ENCODE measurements at regions not wholly inside any gene's neighbourhood (a gene's known extent, or its start where the extent isn't known, plus 50 kb on each side); places are given as distances from the start of the nearest gene placed in this dataset.

- H3K79me2 ChIP-seq (ENCODE audit: control insufficient read depth in 1 of 2, insufficient read depth in 2 of 2, low read length in 2 of 2): no peaks in the 10 kb centered on the region
- no peaks in the 10 kb centered on the region for H3K36me3 ChIP-seq (ENCODE audit: control insufficient read depth in 2 of 4, insufficient read depth in 4 of 4, low read length in 3 of 4)
- no peak overlapping the region for H3K9ac ChIP-seq (replicated peaks in 1 of 4; ENCODE audit: extremely low read depth in 1 of 4, low read depth in 3 of 4, low read length in 3 of 4)
- no peaks in the 10 kb centered on the region for H4K20me1 ChIP-seq (replicated peaks in 1 of 2; ENCODE audit: control insufficient read depth in 1 of 2, insufficient read depth in 2 of 2, low read length in 2 of 2)
- no peak overlapping the region for H3K4me2 ChIP-seq (ENCODE audit: insufficient read depth in 1 of 2, low read depth in 2 of 2, low read length in 2 of 2)
- FAIRE-seq (no peak), DNase-seq (ENCODE audit: low read depth in 1 of 2, low spot score in 2 of 2) (peak in 1 of 2 experiments; percentile 94)
- no peak overlapping the region for H4K8ac ChIP-seq (ENCODE audit: extremely low read depth, insufficient read depth, low read length)
- no peak overlapping the region for H3K18ac ChIP-seq (ENCODE audit: extremely low read depth, low read length)
- CTCF ChIA-PET (ENCODE audit: partially characterized antibody): interaction anchor here (0.6 to 2.6 kb wide), 49 partner anchors 10 to 430 kb away, joined by 3 to 21 read pairs (median 4); partner anchors contain the start of genes CRYBB2 and CRYBB3
- no peak overlapping the region for H2BK20ac ChIP-seq (ENCODE audit: low read length)
- no peak overlapping the region for H3K4me3 ChIP-seq (ENCODE audit: extremely low read depth in 1 of 4, insufficient read depth in 2 of 4, low read depth in 3 of 4, low read length in 4 of 4)
- H2BK15ac ChIP-seq (ENCODE audit: low read length): no peak overlapping the region
- no peak overlapping the region for H3K14ac ChIP-seq (ENCODE audit: insufficient read length)
- no peak overlapping the region for H3K23ac ChIP-seq (ENCODE audit: insufficient read length)
- H2AFZ ChIP-seq (ENCODE audit: low read length): no peak overlapping the region
- no peak overlapping the region for H3K56ac ChIP-seq (replicated peaks; ENCODE audit: insufficient read length, low read depth, low read length)
- H3K79me1 ChIP-seq (ENCODE audit: low read depth, low read length): no peaks in the 10 kb centered on the region
- no peak overlapping the region for H4K91ac ChIP-seq (replicated peaks; ENCODE audit: insufficient read length, low read length)
- H4K5ac ChIP-seq (ENCODE audit: insufficient read length, low read depth, low read length): no peak overlapping the region
- no peaks in the 10 kb centered on the region for H3K23me2 ChIP-seq (ENCODE audit: low read depth, low read length)
- no peak overlapping the region for H2BK12ac ChIP-seq (ENCODE audit: low read depth, low read length)
- no peak overlapping the region for H2BK5ac ChIP-seq (ENCODE audit: low read depth, low read length)
- POLR2A ChIA-PET (ENCODE audit: partially characterized antibody): interaction anchor here (0.8 to 1.3 kb wide), 2 partner anchors 32 to 97 kb away, joined by 3 read pairs; no protein-coding TSS in a partner anchor
- H3K4me1 ChIP-seq (replicated peaks in 1 of 4; ENCODE audit: control insufficient read depth in 3 of 4, insufficient read depth in 4 of 4, low read length in 3 of 4): no peaks in the 10 kb centered on the region
- H3K27me3 ChIP-seq (replicated peaks in 1 of 4; ENCODE audit: control insufficient read depth in 3 of 4, extremely low read depth in 1 of 4, insufficient read depth in 3 of 4, low read length in 3 of 4): no peaks in the 10 kb centered on the region
- H2AK5ac ChIP-seq (ENCODE audit: low read depth, low read length): no peak overlapping the region
- TF ChIP-seq SP2 (IDR thresholded peaks at IDR 0.05; ENCODE audit: low read length): no peak
- no peak for TF ChIP-seq SRF (IDR thresholded peaks at IDR 0.05; ENCODE audit: low read depth, low read length)
- TF ChIP-seq CREB1 (IDR thresholded peaks at IDR 0.05): no peak
- TF ChIP-seq MAX (IDR thresholded peaks at IDR 0.05): peak; percentile 68
- TF ChIP-seq CEBPB (IDR thresholded peaks at IDR 0.05; ENCODE audit: low read depth, low read length): peak; percentile 27; the same call in 1 of the 2 replicates
- TF ChIP-seq ASH2L (IDR thresholded peaks at IDR 0.05; ENCODE audit: low read length): no peak
- TF ChIP-seq CTCF (IDR thresholded peaks at IDR 0.05; ENCODE audit: control extremely low read depth in 1 of 3, insufficient read depth in 1 of 3, low read depth in 1 of 3, low read length in 3 of 3): peak; percentile 81 to 88 (median 82)
- no peak for TF ChIP-seq HDAC2 (IDR thresholded peaks at IDR 0.05; ENCODE audit: borderline replicate concordance in 1 of 2, low read depth in 2 of 2, low read length in 2 of 2)
- TF ChIP-seq RAD21 (IDR thresholded peaks at IDR 0.05 in 1 of 2, conservative IDR thresholded peaks at IDR 0.05 in 1 of 2; ENCODE audit: low read depth in 2 of 2, low read length in 2 of 2): peak; percentile 69 to 78
- peak; percentile 39; the same call in 1 of the 2 replicates for TF ChIP-seq TEAD4 (IDR thresholded peaks at IDR 0.05; ENCODE audit: low read depth, low read length)
- H2BK120ac ChIP-seq (replicated peaks; ENCODE audit: low read depth, low read length): no peak overlapping the region
- no peak overlapping the region for H3K4ac ChIP-seq (replicated peaks; ENCODE audit: insufficient read length, low read depth, low read length)
- H3K9me3 ChIP-seq (ENCODE audit: insufficient read depth in 2 of 2, low read depth in 1 of 2, low read length in 1 of 2): peaks cover 0 to 3% of the 10 kb centered on the region in 2 experiments; a peak in 1 of 4 replicates
- H3K27ac ChIP-seq (ENCODE audit: low read depth, low read length): no peak overlapping the region
- WGBS, 2 experiments (ENCODE audit: extremely low coverage in 1 of 2, insufficient coverage in 1 of 2, insufficient read length in 1 of 2, insufficient replicate concordance in 2 of 2, low coverage in 1 of 2, low lambda C conversion rate in 2 of 2, missing lambda C conversion rate in 1 of 2): 55% methylated on average over 10 of the region's 10 CpGs; no CpG with 5 or more reads in 1 of the 2 experiments
These were observed 114.7 kb downstream of the CRYBB2 start for GRCh38 chr22:25334162-25334490.

All from H1 (cell line).